ENCODE measurements at regions not wholly inside any gene's neighbourhood (a gene's known extent, or its start where the extent isn't known, plus 50 kb on each side); places are given as distances from the start of the nearest gene placed in this dataset.

DNA sequence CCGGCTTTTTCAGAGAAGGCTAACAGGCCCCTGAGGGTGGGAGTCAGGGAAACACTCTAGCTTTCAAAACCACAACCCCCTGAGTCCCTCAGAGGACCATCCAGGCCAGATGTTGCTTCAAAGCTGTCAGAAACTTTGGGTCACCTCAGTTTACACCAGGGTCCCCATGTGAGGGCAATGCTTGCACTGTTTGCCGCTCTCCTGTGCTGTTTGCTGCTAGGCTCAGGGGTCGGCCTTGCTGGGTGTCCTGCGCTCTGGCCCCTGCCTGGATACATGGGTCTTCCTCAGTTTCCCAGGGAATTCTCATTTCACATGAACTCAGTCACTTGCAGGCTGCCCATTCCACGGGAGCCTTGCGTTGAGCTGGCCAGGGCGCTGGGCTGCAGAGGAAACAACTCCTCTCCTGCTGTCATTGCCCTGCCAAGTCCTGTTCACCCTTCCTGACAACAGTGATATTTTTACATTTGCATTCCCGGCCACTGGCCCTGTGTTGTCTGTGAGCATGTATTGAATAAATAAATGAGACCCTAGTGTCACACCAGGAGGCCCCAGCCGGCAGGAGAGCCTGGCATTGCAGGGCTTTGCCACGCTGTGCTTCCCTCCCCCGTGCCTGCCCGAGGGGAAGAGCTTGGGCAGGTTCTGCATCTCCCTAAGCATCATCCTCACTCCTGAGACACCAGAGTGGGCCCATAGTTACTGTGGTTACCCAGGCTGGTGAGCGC is 73.2 kb upstream of the RAB6C start:
- intact Hi-C loops (cut with micrococcal nuclease): no loop called here
- no peaks in the 10 kb centered on the region for H3K27me3 Mint-ChIP-seq
- no peaks in the 10 kb centered on the region for H3K36me3 Mint-ChIP-seq (ENCODE audit: low read depth)
- H3K4me3 Mint-ChIP-seq: no peak overlapping the region
- no peaks in the 10 kb centered on the region for H3K4me1 Mint-ChIP-seq
- H3K9me3 Mint-ChIP-seq: no peaks in the 10 kb centered on the region
- DNase-seq: no peak
- H3K27ac Mint-ChIP-seq: no peak overlapping the region

DNA sequence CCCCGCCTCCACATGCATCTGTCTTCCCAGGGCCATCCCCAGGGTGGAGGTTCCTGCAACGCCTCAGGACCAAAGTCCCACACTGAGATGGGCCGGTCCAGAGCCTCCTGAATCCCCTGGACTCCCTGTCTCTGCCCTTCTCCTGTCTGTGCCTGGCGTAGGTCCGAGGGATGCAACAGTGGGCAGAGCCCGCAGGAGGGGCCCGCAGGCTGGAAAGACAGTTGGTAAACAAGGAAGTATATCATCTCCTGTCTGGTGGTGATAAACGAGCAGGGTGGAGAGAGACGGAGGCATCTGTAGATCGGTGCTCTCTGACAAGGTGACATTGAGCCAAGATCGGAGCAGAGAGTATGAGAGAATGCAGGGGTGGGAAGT is 72.6 kb upstream of the RAB6C start:
- Mint-ChIP-seq H3K27me3 (no peaks in the 10 kb centered on the region), H3K27ac (no peak overlapping the region), H3K36me3 (ENCODE audit: low read depth) (no peaks in the 10 kb centered on the region), H3K4me1 (no peaks in the 10 kb centered on the region), H3K4me3 (no peak overlapping the region), H3K9me3 (no peaks in the 10 kb centered on the region)
- intact Hi-C loops (cut with micrococcal nuclease): no loop called here
- DNase-seq: no peak

DNA sequence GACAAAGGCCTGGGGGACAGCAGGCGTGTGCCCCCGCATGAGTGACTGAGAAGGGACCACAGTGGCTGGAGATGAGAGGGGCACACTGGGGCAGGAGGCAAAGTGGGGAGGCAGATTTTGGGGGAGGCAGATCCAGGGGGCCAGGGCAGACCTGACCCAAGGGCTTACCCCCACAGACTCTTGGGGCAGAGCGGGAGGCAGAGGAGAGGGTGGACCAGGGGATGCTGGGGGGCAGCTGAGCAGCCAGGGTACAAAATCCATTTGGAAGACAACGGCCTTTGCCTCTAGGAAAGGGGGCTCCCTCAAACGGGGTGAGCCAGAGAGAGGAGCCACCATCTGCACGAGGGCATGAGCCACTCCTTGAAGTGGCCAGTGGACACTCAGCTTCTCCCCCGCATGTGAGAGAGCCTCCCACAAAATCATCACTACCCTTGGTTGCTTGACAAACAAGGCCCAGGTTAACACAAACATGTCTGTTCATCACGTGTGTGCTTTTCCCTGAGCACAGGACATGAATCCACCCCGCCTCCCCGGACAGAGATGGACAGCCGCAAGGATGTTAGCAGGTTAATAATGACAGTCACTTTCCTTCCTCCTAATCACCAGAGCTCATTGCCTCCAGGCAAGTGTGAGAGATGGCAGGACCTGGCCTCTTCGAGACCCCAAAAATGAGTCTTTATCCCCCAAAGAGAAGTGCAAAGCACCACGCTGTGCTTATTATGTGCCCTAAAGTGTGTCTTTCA is 72.0 kb upstream of the RAB6C start:
- Mint-ChIP-seq H3K4me1 (no peaks in the 10 kb centered on the region), H3K4me3 (no peak overlapping the region), H3K36me3 (ENCODE audit: low read depth) (no peaks in the 10 kb centered on the region), H3K27me3 (no peaks in the 10 kb centered on the region), H3K27ac (no peak overlapping the region), H3K9me3 (no peaks in the 10 kb centered on the region)
- intact Hi-C loops (cut with micrococcal nuclease): no loop called here
- no peak for DNase-seq

GRCh38 chr2:129908721-129909373 is 70.6 kb upstream of the RAB6C start:
- Mint-ChIP-seq H3K36me3 (ENCODE audit: low read depth) (no peaks in the 10 kb centered on the region), H3K4me1 (no peaks in the 10 kb centered on the region), H3K27ac (no peak overlapping the region), H3K27me3 (no peaks in the 10 kb centered on the region), H3K4me3 (no peak overlapping the region), H3K9me3 (no peaks in the 10 kb centered on the region)
- intact Hi-C loops (cut with micrococcal nuclease): no loop called here
- no peak for DNase-seq

GRCh38 chr2:129909651-129910418 is 69.6 kb upstream of the RAB6C start:
- no peaks in the 10 kb centered on the region for H3K27me3 Mint-ChIP-seq
- H3K4me1 Mint-ChIP-seq: no peaks in the 10 kb centered on the region

GRCh38 chr2:129910446-129911362 is 68.8 kb upstream of the RAB6C start:
- no peak overlapping the region for H3K27ac Mint-ChIP-seq
- no peaks in the 10 kb centered on the region for H3K9me3 Mint-ChIP-seq
- no peaks in the 10 kb centered on the region for H3K27me3 Mint-ChIP-seq
- intact Hi-C loops (cut with micrococcal nuclease): no loop called here
- no peaks in the 10 kb centered on the region for H3K4me1 Mint-ChIP-seq
- no peaks in the 10 kb centered on the region for H3K36me3 Mint-ChIP-seq (ENCODE audit: low read depth)
- H3K4me3 Mint-ChIP-seq: no peak overlapping the region
- DNase-seq: no peak

More at GRCh38 chr2:129909651-129910418, 69.6 kb upstream of the RAB6C start:
- Mint-ChIP-seq H3K36me3 (ENCODE audit: low read depth) (no peaks in the 10 kb centered on the region), H3K9me3 (no peaks in the 10 kb centered on the region), H3K27ac (no peak overlapping the region), H3K4me3 (no peak overlapping the region)
- intact Hi-C loops (cut with micrococcal nuclease): no loop called here
- DNase-seq: no peak

DNA sequence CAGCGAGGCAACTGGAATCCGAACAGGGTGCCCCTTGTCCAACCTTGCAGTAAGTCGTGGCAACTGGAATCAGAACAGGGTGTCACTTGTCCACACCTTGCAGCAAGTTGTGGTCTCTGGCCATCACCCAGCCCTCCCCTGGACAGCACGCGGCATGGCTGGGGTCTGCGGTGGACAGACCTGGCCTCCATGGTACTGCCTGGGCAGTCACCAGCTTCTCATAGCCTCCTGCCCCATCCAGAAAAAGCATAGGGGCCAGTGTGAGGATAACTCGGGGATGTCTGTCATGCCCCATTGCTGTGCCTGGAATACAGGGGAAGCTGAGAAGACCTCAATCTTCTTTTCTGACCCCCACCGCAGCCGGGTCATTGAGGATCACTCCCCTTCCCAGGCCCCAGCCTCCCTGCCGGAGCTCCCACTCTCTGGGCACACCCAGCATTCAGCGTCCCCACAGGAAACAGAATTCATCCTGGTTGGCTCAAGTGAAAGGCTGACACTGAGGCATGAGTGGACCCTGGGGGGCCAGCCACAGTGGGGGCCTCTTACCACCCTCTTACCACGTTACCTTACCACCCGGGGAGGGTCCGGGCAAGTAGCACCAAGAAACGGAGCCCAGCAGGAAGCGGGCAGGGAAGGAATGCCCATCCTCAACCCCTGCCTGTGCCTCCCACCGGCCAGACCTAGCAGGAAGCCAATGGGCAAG is 68.0 kb upstream of the RAB6C start:
- H3K9me3 Mint-ChIP-seq: no peaks in the 10 kb centered on the region
- intact Hi-C loops (cut with micrococcal nuclease): no loop called here
- no peaks in the 10 kb centered on the region for H3K27me3 Mint-ChIP-seq
- no peaks in the 10 kb centered on the region for H3K4me1 Mint-ChIP-seq
- no peaks in the 10 kb centered on the region for H3K36me3 Mint-ChIP-seq (ENCODE audit: low read depth)
- no peak overlapping the region for H3K4me3 Mint-ChIP-seq
- no peak for DNase-seq
- no peak overlapping the region for H3K27ac Mint-ChIP-seq

GRCh38 chr2:129912066-129912820 is 67.2 kb upstream of the RAB6C start:
- intact Hi-C loops (cut with micrococcal nuclease): no loop called here
- Mint-ChIP-seq H3K4me1 (no peaks in the 10 kb centered on the region), H3K27ac (no peak overlapping the region), H3K27me3 (no peaks in the 10 kb centered on the region), H3K4me3 (no peak overlapping the region), H3K9me3 (peaks cover 4% of the 10 kb centered on the region), H3K36me3 (ENCODE audit: low read depth) (no peaks in the 10 kb centered on the region)
- no peak for DNase-seq

GRCh38 chr2:129912871-129913694 is 66.4 kb upstream of the RAB6C start:
- Mint-ChIP-seq H3K27ac (no peak overlapping the region), H3K9me3 (peaks cover 11% of the 10 kb centered on the region), H3K4me1 (no peaks in the 10 kb centered on the region), H3K4me3 (no peak overlapping the region), H3K36me3 (ENCODE audit: low read depth) (no peaks in the 10 kb centered on the region), H3K27me3 (no peaks in the 10 kb centered on the region)
- no peak for DNase-seq
- intact Hi-C loops (cut with micrococcal nuclease): no loop called here

DNA sequence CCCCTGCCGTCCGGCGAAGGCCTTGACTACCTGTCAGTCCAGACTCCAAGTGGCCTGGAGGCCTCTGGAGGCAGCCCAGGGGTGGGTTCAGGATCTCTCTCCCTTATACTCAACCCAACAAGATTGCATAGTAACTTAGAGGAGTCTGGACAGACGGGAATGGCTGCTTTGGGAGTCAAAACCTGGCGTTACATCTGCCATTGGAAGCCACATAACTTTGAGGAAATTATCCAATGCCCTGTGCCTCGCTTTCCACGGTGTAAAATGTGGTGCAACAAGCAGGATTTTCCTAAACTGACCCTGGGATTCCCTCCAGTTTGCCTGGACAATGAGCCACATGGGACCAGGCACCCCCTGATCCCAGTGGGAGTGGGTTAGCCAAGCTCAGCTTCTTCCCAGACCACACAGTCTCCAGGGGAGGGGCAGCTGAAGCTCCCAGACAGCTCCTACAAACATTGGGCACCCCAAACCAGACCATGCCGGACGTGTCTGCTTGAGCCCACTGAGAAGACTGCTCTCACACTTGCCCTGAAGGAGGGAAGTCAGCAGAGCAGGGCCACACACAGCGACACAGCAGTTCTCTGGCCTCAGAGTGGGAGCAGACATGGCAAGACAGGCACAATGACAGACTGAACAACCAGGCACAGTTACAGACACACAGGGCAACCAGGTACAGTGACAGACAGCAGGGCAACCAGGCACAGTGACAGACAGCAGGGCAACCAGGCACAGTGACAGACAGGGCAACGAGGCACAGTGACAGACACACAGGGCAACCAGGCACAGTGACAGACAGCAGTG is 65.6 kb upstream of the RAB6C start:
- intact Hi-C loops (cut with micrococcal nuclease): no loop called here

More for the DNA sequence above, 65.6 kb upstream of the RAB6C start:
- Mint-ChIP-seq H3K4me1 (no peaks in the 10 kb centered on the region), H3K9me3 (peaks cover 18% of the 10 kb centered on the region), H3K4me3 (no peak overlapping the region), H3K27ac (no peak overlapping the region), H3K27me3 (no peaks in the 10 kb centered on the region), H3K36me3 (ENCODE audit: low read depth) (peaks cover 2% of the 10 kb centered on the region)
- DNase-seq: no peak
